GM12878 (cell line): ENCODE measurements at regions not wholly inside any gene's neighbourhood (a gene's known extent, or its start where the extent isn't known, plus 50 kb on each side); places are given as distances from the start of the nearest gene placed in this dataset.

Source experiments
- CTCF ChIP-seq, 3 experiments: IDR thresholded peaks in 2 of 3; conservative IDR thresholded peaks in 1 of 3; 2 replicates each; pipeline ENCODE4 v1.5.1; 2011; ENCODE audit warnings: low read depth in 3 of 3, low read length in 3 of 3, mild to moderate bottlenecking in 3 of 3, control low read depth in 2 of 3, moderate library complexity in 2 of 3, inconsistent platforms in 1 of 3, mixed read lengths in 1 of 3; ENCODE audit not compliant: control insufficient read depth in 2 of 3, insufficient read depth in 1 of 3; ENCODE audit errors: extremely low read depth in 1 of 3
- EED ChIP-seq: sonication (generic); IDR thresholded peaks from 2 replicates; pipeline ENCODE4 v1.6.1; 2016; ENCODE audit warnings: antibody characterized with exemption, low read depth
- USF2 ChIP-seq: IDR thresholded peaks from 2 replicates; pipeline ENCODE4 v1.6.1; 2011; ENCODE audit warnings: low read depth, low read length, improper control_type of control experiment, borderline replicate concordance
- ZNF217 ChIP-seq: fragments of 450-650 bp; IDR thresholded peaks from 2 replicates; pipeline ENCODE4 v1.6.1; 2017; ENCODE audit warnings: antibody characterized with exemption, mild to moderate bottlenecking

- TF ChIP-seq USF2 = no peak
- TF ChIP-seq EED = no peak
- no peak for TF ChIP-seq CTCF (IDR thresholded peaks at IDR 0.05 in 2 of 3, conservative IDR thresholded peaks at IDR 0.05 in 1 of 3; ENCODE audit: control insufficient read depth in 2 of 3, extremely low read depth in 1 of 3, insufficient read depth in 1 of 3, low read depth in 3 of 3, low read length in 3 of 3)
- TF ChIP-seq ZNF217 = no peak
These were observed 80.0 kb upstream of the HTATIP2 start for GRCh38 chr11:20283475-20283874.
